Stimulated activated CD8-positive, alpha-beta memory T cell treated with anti-CD3 and anti-CD28 coated beads, Interleukin-15, amount 100 ng/mL, for 24 hours (primary cell): ENCODE measurements at regions not wholly inside any gene's neighbourhood (a gene's known extent, or its start where the extent isn't known, plus 50 kb on each side); places are given as distances from the start of the nearest gene placed in this dataset.

Experiments
- DNase-seq: peaks from one replicate; pipeline ENCODE4 v3.0.0-alpha.2; 2020; ENCODE audit warnings: low read depth

- DNase-seq: no peak
Measured at GRCh38 chr20:52261792-52262191, 70.2 kb upstream of the ZFP64 start.

- DNase-seq: no peak
Measured at GRCh38 chr20:52259295-52259694, 67.7 kb upstream of the ZFP64 start.

GRCh38 chr20:52256454-52256853 lies 64.9 kb upstream of the ZFP64 start:
- DNase-seq: no peak

- DNase-seq: no peak
Measured at GRCh38 chr20:52252664-52253063, 61.1 kb upstream of the ZFP64 start.

- DNase-seq: no peak
Measured at GRCh38 chr20:52251827-52252226, 60.2 kb upstream of the ZFP64 start.

GRCh38 chr20:52251136-52251700 lies 59.6 kb upstream of the ZFP64 start:
- DNase-seq: no peak

GRCh38 chr20:52247548-52247947 lies 56.0 kb upstream of the ZFP64 start:
- DNase-seq: no peak

- DNase-seq: no peak
Measured at GRCh38 chr20:52246366-52246765, 54.8 kb upstream of the ZFP64 start.

- no peak for DNase-seq
Measured at GRCh38 chr20:52244702-52245101, 53.1 kb upstream of the ZFP64 start.

GRCh38 chr20:52242237-52243230 lies 51.0 kb upstream of the ZFP64 start:
- DNase-seq: no peak
